ENCODE measurements at regions not wholly inside any gene's neighbourhood (a gene's known extent, or its start where the extent isn't known, plus 50 kb on each side); places are given as distances from the start of the nearest gene placed in this dataset.
"Not testable (repeated sequence)": the region's sequence is repeated elsewhere in the genome, so short reads cannot be mapped to it uniquely, and the experiment has no call there.

DNA sequence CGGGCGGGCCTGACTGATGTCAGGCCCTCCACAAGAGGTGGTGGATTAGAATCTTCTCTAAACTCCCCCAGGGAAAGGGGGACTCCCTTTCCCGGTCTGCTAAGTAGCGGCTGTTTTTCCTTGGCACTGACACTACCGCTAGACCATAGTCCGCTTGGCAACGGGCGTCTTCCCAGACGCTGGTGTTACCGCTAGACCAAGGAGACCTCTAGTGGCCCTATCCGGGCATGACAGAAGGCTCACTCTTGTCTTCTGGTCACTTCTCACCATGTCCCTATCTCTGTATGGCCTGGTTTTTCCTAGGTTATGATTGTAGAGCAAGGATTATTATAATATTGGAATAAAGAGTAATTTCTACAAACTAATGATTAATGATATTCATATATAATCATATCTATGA is 318.2 kb upstream of the DKK2 start:
- not testable (repeated sequence) for TF ChIP-seq REST (IDR thresholded peaks at IDR 0.05; ENCODE audit: borderline replicate concordance); CTCF (IDR thresholded peaks at IDR 0.05; ENCODE audit: poor library complexity, severe bottlenecking); MXI1 (conservative IDR thresholded peaks at IDR 0.05; ENCODE audit: poor library complexity, severe bottlenecking); EP300 (conservative IDR thresholded peaks at IDR 0.05; ENCODE audit: poor library complexity, severe bottlenecking); EZH2 (IDR thresholded peaks at IDR 0.05; ENCODE audit: borderline replicate concordance, insufficient read depth, low read length, poor library complexity, severe bottlenecking); POLR2AphosphoS5 (IDR thresholded peaks at IDR 0.05); TAF1 (IDR thresholded peaks at IDR 0.05; ENCODE audit: low read depth); RAD21 (conservative IDR thresholded peaks at IDR 0.05)

Measured in neural cell (in vitro differentiated cells).